ENCODE measurements at regions not wholly inside any gene's neighbourhood (a gene's known extent, or its start where the extent isn't known, plus 50 kb on each side); places are given as distances from the start of the nearest gene placed in this dataset.

GRCh38 chr9:16105168-16106020 is 552.6 kb downstream of the CCDC171 start:
- BruUV-seq (replicated peaks) = no TSS peak
- POLR2A ChIA-PET = no interaction called here
- no peaks in the 10 kb centered on the region for H3K9me2 ChIP-seq (ENCODE audit: insufficient read depth, low read length)

GRCh38 chr9:16106021-16106571 is 553.3 kb downstream of the CCDC171 start:
- Histone ChIP-seq H3K9me3 (ENCODE audit: low read length) (no peaks in the 10 kb centered on the region), H2AFZ (ENCODE audit: low read length) (no peak overlapping the region), H3K4me2 (ENCODE audit: low read length) (no peak overlapping the region), H3K36me3 (ENCODE audit: insufficient read depth, low read length) (no peaks in the 10 kb centered on the region), H3K4me3 (ENCODE audit: low read depth, low read length, poor library complexity, severe bottlenecking) (no peak overlapping the region), H3K4me1 (ENCODE audit: insufficient read depth, low read length, poor library complexity, severe bottlenecking) (no peaks in the 10 kb centered on the region), H3K27ac (ENCODE audit: low read depth, low read length, poor library complexity, severe bottlenecking) (no peak overlapping the region), H4K20me1 (ENCODE audit: insufficient read depth, low read length) (no peaks in the 10 kb centered on the region), H3K9me2 (ENCODE audit: insufficient read depth, low read length) (no peaks in the 10 kb centered on the region), H3K79me2 (ENCODE audit: insufficient read depth, low read depth, low read length) (no peaks in the 10 kb centered on the region)
- no peak for TF ChIP-seq CTCF (conservative IDR thresholded peaks at IDR 0.05; ENCODE audit: low read length)
- TF ChIP-seq EZH2phosphoT487 (IDR thresholded peaks at IDR 0.05; ENCODE audit: borderline replicate concordance, low read depth, low read length) = no peak
- BruUV-seq (replicated peaks) = no TSS peak
- CTCF ChIA-PET (ENCODE audit: unreplicated experiment) = no interaction called here
- DNase-seq (ENCODE audit: low spot score) = no peak
- POLR2A ChIA-PET = interaction anchor here (0.8 kb wide), 1 partner anchor 12 kb away, joined by 3 read pairs; no protein-coding TSS in a partner anchor
- intact Hi-C loops (cut with micrococcal nuclease; ENCODE audit: unreplicated experiment) = no loop called here

More at GRCh38 chr9:16105168-16106020, 552.6 kb downstream of the CCDC171 start:
- no peaks in the 10 kb centered on the region for H4K20me1 ChIP-seq (ENCODE audit: insufficient read depth, low read length)
- H3K4me1 ChIP-seq (ENCODE audit: insufficient read depth, low read length, poor library complexity, severe bottlenecking) = no peaks in the 10 kb centered on the region
- H3K4me3 ChIP-seq (ENCODE audit: low read depth, low read length, poor library complexity, severe bottlenecking) = no peak overlapping the region
- DNase-seq (ENCODE audit: low spot score) = no peak
- no peaks in the 10 kb centered on the region for H3K9me3 ChIP-seq (ENCODE audit: low read length)
- TF ChIP-seq EZH2phosphoT487 (IDR thresholded peaks at IDR 0.05; ENCODE audit: borderline replicate concordance, low read depth, low read length) (no peak), CTCF (conservative IDR thresholded peaks at IDR 0.05; ENCODE audit: low read length) (no peak)
- CTCF ChIA-PET (ENCODE audit: unreplicated experiment) = no interaction called here
- intact Hi-C loops (cut with micrococcal nuclease; ENCODE audit: unreplicated experiment) = no loop called here
- no peak overlapping the region for H2AFZ ChIP-seq (ENCODE audit: low read length)
- no peaks in the 10 kb centered on the region for H3K36me3 ChIP-seq (ENCODE audit: insufficient read depth, low read length)
- H3K27ac ChIP-seq (ENCODE audit: low read depth, low read length, poor library complexity, severe bottlenecking) = no peak overlapping the region
- no peak overlapping the region for H3K4me2 ChIP-seq (ENCODE audit: low read length)
- H3K79me2 ChIP-seq (ENCODE audit: insufficient read depth, low read depth, low read length) = no peaks in the 10 kb centered on the region

- no peak for TF ChIP-seq CTCF (conservative IDR thresholded peaks at IDR 0.05; ENCODE audit: low read length)
- no peak for TF ChIP-seq EZH2phosphoT487 (IDR thresholded peaks at IDR 0.05; ENCODE audit: borderline replicate concordance, low read depth, low read length)
- H3K27ac ChIP-seq (ENCODE audit: low read depth, low read length, poor library complexity, severe bottlenecking) = no peak overlapping the region
- CTCF ChIA-PET (ENCODE audit: unreplicated experiment) = no interaction called here
- DNase-seq (ENCODE audit: low spot score) = no peak
- intact Hi-C loops (cut with micrococcal nuclease; ENCODE audit: unreplicated experiment) = no loop called here
- no peak overlapping the region for H3K4me3 ChIP-seq (ENCODE audit: low read depth, low read length, poor library complexity, severe bottlenecking)
- POLR2A ChIA-PET = no interaction called here
- H3K4me2 ChIP-seq (ENCODE audit: low read length) = no peak overlapping the region
- no peaks in the 10 kb centered on the region for H3K9me3 ChIP-seq (ENCODE audit: low read length)
- BruUV-seq (replicated peaks) = no TSS peak
- H2AFZ ChIP-seq (ENCODE audit: low read length) = no peak overlapping the region
- H3K9me2 ChIP-seq (ENCODE audit: insufficient read depth, low read length) = no peaks in the 10 kb centered on the region
- no peaks in the 10 kb centered on the region for H3K79me2 ChIP-seq (ENCODE audit: insufficient read depth, low read depth, low read length)
- H4K20me1 ChIP-seq (ENCODE audit: insufficient read depth, low read length) = no peaks in the 10 kb centered on the region
- no peaks in the 10 kb centered on the region for H3K4me1 ChIP-seq (ENCODE audit: insufficient read depth, low read length, poor library complexity, severe bottlenecking)
- no peaks in the 10 kb centered on the region for H3K36me3 ChIP-seq (ENCODE audit: insufficient read depth, low read length)
Observed at GRCh38 chr9:16112116-16112515, 559.3 kb downstream of the CCDC171 start.
